ENCODE measurements at regions not wholly inside any gene's neighbourhood (a gene's known extent, or its start where the extent isn't known, plus 50 kb on each side); places are given as distances from the start of the nearest gene placed in this dataset.

DNA sequence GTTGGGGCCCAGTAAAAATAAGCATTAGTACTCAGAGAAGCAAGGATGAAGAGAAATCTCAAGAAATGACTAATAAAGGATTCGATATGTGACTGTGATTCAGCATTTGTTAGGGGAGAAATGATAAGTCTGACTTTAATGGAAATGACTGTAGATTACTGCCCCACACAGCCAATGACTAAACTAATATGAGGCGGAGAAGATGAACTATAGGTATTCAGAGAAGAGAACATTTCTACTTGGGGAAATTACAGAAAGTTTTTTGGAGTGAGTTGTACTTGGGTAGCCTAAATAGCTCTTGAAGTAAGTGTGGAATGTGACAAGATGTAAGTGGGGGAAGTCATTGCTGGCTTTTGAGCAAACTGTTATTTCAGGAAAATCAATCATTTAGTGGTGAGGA lies 380.0 kb downstream of the PDCD6IP start:
- TF ChIP-seq POLR2A (IDR thresholded peaks at IDR 0.05; ENCODE audit: low read depth, low read length) (no peak), POLR2AphosphoS5 (IDR thresholded peaks at IDR 0.05; ENCODE audit: low read depth, low read length) (no peak), TAF1 (IDR thresholded peaks at IDR 0.05; ENCODE audit: borderline replicate concordance, low read depth, low read length) (no peak)

Measured in GM12892 (cell line).